ENCODE measurements at regions not wholly inside any gene's neighbourhood (a gene's known extent, or its start where the extent isn't known, plus 50 kb on each side); places are given as distances from the start of the nearest gene placed in this dataset.

DNA sequence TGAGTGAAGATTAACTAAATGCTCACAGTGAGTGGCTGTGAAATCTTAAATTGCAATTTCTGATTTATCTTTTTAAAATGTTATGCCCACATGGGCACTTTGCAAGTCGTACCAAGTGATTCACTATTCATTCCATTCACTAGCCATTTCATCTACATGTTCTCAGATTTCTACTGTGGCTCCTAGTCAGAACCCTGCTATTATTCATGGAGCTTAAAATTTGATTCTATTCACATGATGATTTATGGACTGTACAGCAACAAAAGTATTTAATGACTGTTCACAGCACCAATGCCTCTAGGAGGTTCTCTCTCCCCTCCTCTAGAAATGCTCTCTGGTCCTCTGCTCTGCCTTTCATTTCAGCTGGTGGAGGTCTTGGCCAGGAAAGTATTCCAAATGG is 133.5 kb upstream of the MAP3K7 start:
- H3K27me3 Mint-ChIP-seq: peaks cover 15% of the 10 kb centered on the region
- no peak overlapping the region for H3K4me3 Mint-ChIP-seq
- DNase-seq (no peak), ATAC-seq (no peak)
- TF ChIP-seq, protein P1, sequence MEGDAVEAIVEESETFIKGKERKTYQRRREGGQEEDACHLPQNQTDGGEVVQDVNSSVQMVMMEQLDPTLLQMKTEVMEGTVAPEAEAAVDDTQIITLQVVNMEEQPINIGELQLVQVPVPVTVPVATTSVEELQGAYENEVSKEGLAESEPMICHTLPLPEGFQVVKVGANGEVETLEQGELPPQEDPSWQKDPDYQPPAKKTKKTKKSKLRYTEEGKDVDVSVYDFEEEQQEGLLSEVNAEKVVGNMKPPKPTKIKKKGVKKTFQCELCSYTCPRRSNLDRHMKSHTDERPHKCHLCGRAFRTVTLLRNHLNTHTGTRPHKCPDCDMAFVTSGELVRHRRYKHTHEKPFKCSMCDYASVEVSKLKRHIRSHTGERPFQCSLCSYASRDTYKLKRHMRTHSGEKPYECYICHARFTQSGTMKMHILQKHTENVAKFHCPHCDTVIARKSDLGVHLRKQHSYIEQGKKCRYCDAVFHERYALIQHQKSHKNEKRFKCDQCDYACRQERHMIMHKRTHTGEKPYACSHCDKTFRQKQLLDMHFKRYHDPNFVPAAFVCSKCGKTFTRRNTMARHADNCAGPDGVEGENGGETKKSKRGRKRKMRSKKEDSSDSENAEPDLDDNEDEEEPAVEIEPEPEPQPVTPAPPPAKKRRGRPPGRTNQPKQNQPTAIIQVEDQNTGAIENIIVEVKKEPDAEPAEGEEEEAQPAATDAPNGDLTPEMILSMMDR (IDR thresholded peaks at IDR 0.05): no peak
- intact Hi-C loops (cut with micrococcal nuclease): no loop called here
- ChIA-PET CTCF (no interaction called here), POLR2A (no interaction called here)
- no peaks in the 10 kb centered on the region for H3K36me3 Mint-ChIP-seq (ENCODE audit: low read depth)
- no peaks in the 10 kb centered on the region for H3K9me3 Mint-ChIP-seq
- no peak overlapping the region for H3K27ac Mint-ChIP-seq
- no peaks in the 10 kb centered on the region for H3K4me1 Mint-ChIP-seq (ENCODE audit: low read depth)

DNA sequence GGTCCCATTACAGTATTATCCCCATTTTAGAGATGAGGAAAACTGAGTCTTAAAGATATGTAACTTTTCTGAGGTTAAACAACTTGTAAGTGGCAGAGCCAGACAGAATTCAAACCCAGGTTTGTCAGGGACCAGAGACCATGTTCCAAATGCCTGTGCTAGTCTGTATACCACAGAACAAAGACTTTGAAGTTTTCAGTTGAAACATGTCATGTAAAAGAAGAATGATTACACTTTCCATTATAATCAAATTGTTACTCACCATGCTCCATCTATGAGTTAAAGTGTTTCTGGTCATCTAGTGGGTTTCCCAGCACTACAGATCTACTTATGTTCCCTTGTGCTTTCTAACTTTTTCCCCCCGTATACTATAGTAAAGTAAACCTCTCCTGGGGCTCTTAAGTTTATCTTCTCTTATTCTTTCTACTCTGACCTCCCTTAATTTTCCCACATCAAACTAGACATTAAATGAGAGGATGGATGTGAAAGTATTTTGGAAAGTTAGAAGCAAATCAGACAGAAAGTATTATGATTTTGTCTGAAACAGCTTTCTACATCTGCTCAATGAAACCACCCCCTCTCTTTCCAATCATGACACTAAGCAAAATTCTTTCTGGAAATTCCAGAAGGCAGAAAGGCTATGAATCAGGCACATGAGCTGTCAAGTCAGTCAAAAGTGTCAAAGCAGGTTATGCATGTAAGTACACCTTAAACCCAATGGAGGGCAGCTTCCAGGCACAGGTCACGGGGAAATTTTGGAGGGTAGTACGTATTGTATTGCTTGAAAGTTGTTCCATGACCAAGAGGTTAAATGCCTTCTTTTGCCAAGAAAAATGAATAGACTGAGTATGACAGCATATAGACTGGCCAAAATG is 132.7 kb upstream of the MAP3K7 start:
- ATAC-seq: no peak

GRCh38 chr6:90716376-90716775 is 129.5 kb upstream of the MAP3K7 start:
- Mint-ChIP-seq H3K36me3 (ENCODE audit: low read depth) (no peaks in the 10 kb centered on the region), H3K27ac (no peak overlapping the region), H3K4me1 (ENCODE audit: low read depth) (no peaks in the 10 kb centered on the region), H3K27me3 (peaks cover 17% of the 10 kb centered on the region), H3K9me3 (no peaks in the 10 kb centered on the region), H3K4me3 (no peak overlapping the region)
- ATAC-seq (no peak), DNase-seq (no peak)
- TF ChIP-seq, protein P1 (IDR thresholded peaks at IDR 0.05): no peak
- intact Hi-C loops (cut with micrococcal nuclease): no loop called here
- POLR2A ChIA-PET: no interaction called here
- CTCF ChIA-PET: no interaction called here

More for the DNA sequence above, 132.7 kb upstream of the MAP3K7 start:
- Mint-ChIP-seq H3K27me3 (peaks cover 18% of the 10 kb centered on the region), H3K27ac (no peak overlapping the region), H3K4me1 (ENCODE audit: low read depth) (no peaks in the 10 kb centered on the region), H3K4me3 (no peak overlapping the region), H3K9me3 (no peaks in the 10 kb centered on the region), H3K36me3 (ENCODE audit: low read depth) (no peaks in the 10 kb centered on the region)
- no peak for DNase-seq
- TF ChIP-seq, protein P1 (IDR thresholded peaks at IDR 0.05): no peak
- intact Hi-C loops (cut with micrococcal nuclease): no loop called here
- CTCF ChIA-PET: no interaction called here
- POLR2A ChIA-PET: no interaction called here

- no peak overlapping the region for H3K4me3 Mint-ChIP-seq
- no peak for ATAC-seq
- no peak overlapping the region for H3K27ac Mint-ChIP-seq
- no peaks in the 10 kb centered on the region for H3K9me3 Mint-ChIP-seq
- no peak for DNase-seq
- TF ChIP-seq, protein P1 (IDR thresholded peaks at IDR 0.05): no peak
- H3K36me3 Mint-ChIP-seq (ENCODE audit: low read depth): no peaks in the 10 kb centered on the region
- peaks cover 18% of the 10 kb centered on the region for H3K27me3 Mint-ChIP-seq
- CTCF ChIA-PET: no interaction called here
- intact Hi-C loops (cut with micrococcal nuclease): no loop called here
- no peaks in the 10 kb centered on the region for H3K4me1 Mint-ChIP-seq (ENCODE audit: low read depth)
- POLR2A ChIA-PET: no interaction called here
Measured at GRCh38 chr6:90715093-90715655, 128.3 kb upstream of the MAP3K7 start.

DNA sequence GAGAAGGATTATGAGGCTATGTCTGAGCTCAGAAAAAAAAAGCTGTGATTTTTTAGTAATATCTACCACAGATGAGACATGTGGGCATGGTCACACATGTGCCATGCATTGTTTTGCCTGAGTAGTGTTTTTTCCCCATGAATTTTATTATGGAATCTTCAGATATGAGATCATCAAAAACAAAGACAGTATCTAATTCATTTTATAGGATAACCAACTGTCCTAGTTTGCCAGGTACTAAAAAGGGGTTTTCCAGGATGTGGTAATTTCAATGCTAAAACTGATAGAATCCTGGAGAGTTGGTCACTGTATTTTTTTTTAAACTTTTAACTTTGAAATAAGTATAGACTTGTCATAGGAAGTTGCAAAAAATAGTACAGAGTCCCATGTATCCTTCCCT is 127.4 kb upstream of the MAP3K7 start:
- H3K9me3 Mint-ChIP-seq: no peaks in the 10 kb centered on the region
- CTCF ChIA-PET: no interaction called here
- H3K36me3 Mint-ChIP-seq (ENCODE audit: low read depth): no peaks in the 10 kb centered on the region
- no peak for ATAC-seq
- peaks cover 18% of the 10 kb centered on the region for H3K27me3 Mint-ChIP-seq
- POLR2A ChIA-PET: no interaction called here
- DNase-seq: no peak
- intact Hi-C loops (cut with micrococcal nuclease): no loop called here
- TF ChIP-seq, protein P1 (IDR thresholded peaks at IDR 0.05): no peak
- H3K4me1 Mint-ChIP-seq (ENCODE audit: low read depth): no peaks in the 10 kb centered on the region
- H3K4me3 Mint-ChIP-seq: no peak overlapping the region
- no peak overlapping the region for H3K27ac Mint-ChIP-seq

All from activated CD8-positive, alpha-beta T cell treated with anti-CD3 and anti-CD28 coated beads for 36 hours (primary cell).